ENCODE measurements at regions not wholly inside any gene's neighbourhood (a gene's known extent, or its start where the extent isn't known, plus 50 kb on each side); places are given as distances from the start of the nearest gene placed in this dataset.

DNA sequence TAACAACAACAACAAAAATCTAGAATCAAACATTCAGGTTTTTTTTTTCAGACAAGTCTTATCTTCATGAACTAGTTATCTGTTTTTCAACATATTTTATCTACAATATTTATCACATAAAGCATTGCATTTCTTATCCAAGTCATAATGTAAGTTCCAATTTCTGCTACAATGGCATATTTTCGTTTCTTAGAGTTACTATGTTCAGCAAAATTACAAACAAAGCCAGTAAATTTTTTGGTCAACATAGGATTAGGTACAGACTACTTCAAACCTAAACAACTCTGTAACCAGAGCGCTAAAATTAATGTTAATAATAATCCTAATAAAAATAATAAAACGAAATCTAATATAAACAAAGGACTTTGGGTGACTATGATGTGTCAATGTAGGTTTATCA is 165.4 kb upstream of the TACR3 start:
- ATAC-seq (ENCODE audit: insufficient read depth, low FRiP score) (no peak), DNase-seq (no peak)
- Histone ChIP-seq H3K36me3 (ENCODE audit: control insufficient read depth in 4 of 4, insufficient read depth in 4 of 4, low read length in 4 of 4) (no peaks in the 10 kb centered on the region), H3K27me3 (ENCODE audit: control insufficient read depth in 3 of 3, insufficient read depth in 3 of 3, low read length in 2 of 3) (no peaks in the 10 kb centered on the region), H3K4me3 (no peak overlapping the region), H3K9ac (ENCODE audit: insufficient read depth in 1 of 2, low read length in 2 of 2) (no peak overlapping the region), H3K9me3 (ENCODE audit: control insufficient read depth in 4 of 4, insufficient read depth in 3 of 4, low read length in 3 of 4) (no peaks in the 10 kb centered on the region), H3K27ac (ENCODE audit: low read depth in 1 of 2, low read length in 1 of 2) (no peak overlapping the region), H3K4me1 (ENCODE audit: control insufficient read depth in 5 of 5, insufficient read depth in 5 of 5, low read length in 5 of 5) (no peaks in the 10 kb centered on the region)
- 27 to 46% methylated on average over 3 of the region's 3 CpGs for WGBS, 2 donors
- TF ChIP-seq, protein P1, sequence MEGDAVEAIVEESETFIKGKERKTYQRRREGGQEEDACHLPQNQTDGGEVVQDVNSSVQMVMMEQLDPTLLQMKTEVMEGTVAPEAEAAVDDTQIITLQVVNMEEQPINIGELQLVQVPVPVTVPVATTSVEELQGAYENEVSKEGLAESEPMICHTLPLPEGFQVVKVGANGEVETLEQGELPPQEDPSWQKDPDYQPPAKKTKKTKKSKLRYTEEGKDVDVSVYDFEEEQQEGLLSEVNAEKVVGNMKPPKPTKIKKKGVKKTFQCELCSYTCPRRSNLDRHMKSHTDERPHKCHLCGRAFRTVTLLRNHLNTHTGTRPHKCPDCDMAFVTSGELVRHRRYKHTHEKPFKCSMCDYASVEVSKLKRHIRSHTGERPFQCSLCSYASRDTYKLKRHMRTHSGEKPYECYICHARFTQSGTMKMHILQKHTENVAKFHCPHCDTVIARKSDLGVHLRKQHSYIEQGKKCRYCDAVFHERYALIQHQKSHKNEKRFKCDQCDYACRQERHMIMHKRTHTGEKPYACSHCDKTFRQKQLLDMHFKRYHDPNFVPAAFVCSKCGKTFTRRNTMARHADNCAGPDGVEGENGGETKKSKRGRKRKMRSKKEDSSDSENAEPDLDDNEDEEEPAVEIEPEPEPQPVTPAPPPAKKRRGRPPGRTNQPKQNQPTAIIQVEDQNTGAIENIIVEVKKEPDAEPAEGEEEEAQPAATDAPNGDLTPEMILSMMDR (IDR thresholded peaks at IDR 0.05; ENCODE audit: control extremely low read depth, extremely low read depth) = no peak

DNA sequence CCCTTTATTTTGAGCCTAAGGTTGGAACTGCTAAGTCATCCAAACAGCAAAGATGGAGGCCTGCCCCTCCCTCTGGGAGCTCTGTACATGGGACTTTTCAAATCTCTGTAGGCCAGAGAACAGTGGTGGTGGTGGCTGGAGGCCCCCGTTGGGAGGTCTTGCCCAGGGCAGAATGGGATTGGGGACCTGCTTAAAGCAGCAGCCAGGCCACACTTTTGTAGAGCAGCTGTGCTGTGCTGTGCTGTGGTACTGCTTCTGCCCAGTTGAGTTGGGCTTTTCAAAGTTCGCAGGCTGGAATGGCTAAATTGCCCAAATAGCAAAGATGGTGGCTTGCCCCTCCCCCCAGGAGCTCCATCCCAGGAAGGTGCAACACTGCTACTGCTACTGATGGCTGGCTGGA is 147.5 kb upstream of the TACR3 start:
- Histone ChIP-seq H3K27me3 (ENCODE audit: control insufficient read depth in 3 of 3, insufficient read depth in 3 of 3, low read length in 2 of 3) (no peaks in the 10 kb centered on the region), H3K9ac (ENCODE audit: insufficient read depth in 1 of 2, low read length in 2 of 2) (no peak overlapping the region), H3K27ac (ENCODE audit: low read depth in 1 of 2, low read length in 1 of 2) (no peak overlapping the region), H3K36me3 (ENCODE audit: control insufficient read depth in 4 of 4, insufficient read depth in 4 of 4, low read length in 4 of 4) (no peaks in the 10 kb centered on the region), H3K4me1 (ENCODE audit: control insufficient read depth in 5 of 5, insufficient read depth in 5 of 5, low read length in 5 of 5) (no peaks in the 10 kb centered on the region), H3K4me3 (no peak overlapping the region), H3K9me3 (ENCODE audit: control insufficient read depth in 4 of 4, insufficient read depth in 3 of 4, low read length in 3 of 4) (peaks cover 0 to 4% (median 0%) of the 10 kb centered on the region in 4 donors)
- no peak for ATAC-seq (ENCODE audit: insufficient read depth, low FRiP score)
- no peak for DNase-seq
- TF ChIP-seq, protein P1 (IDR thresholded peaks at IDR 0.05; ENCODE audit: control extremely low read depth, extremely low read depth) = no peak
- WGBS, 2 donors = 82 to 86% methylated on average over 2 of the region's 2 CpGs

DNA sequence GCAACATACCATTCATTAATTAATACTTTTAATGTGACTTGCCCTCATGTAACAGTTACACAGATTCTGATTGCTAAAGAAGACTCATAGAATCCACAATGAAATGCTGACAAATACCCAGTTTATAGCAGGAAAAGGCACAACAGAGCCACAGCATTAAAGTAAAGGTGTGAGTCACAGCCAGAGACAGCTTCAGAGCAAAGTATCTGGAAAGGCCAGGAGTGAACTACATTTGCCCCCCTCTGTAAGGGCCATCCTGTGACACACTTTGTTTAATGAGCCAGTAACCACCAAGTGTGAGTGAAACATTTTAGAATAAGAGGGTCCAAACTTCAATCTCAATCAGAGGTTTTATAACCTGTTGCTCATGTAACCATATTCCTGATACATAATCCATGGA is 133.8 kb upstream of the TACR3 start:
- no peaks in the 10 kb centered on the region for H3K4me1 ChIP-seq (ENCODE audit: control insufficient read depth in 5 of 5, insufficient read depth in 5 of 5, low read length in 5 of 5)
- ATAC-seq (ENCODE audit: insufficient read depth, low FRiP score) = no peak
- no peak overlapping the region for H3K27ac ChIP-seq (ENCODE audit: low read depth in 1 of 2, low read length in 1 of 2)
- no peaks in the 10 kb centered on the region for H3K27me3 ChIP-seq (ENCODE audit: control insufficient read depth in 3 of 3, insufficient read depth in 3 of 3, low read length in 2 of 3)
- H3K9me3 ChIP-seq (ENCODE audit: control insufficient read depth in 4 of 4, insufficient read depth in 3 of 4, low read length in 3 of 4) = no peaks in the 10 kb centered on the region
- H3K9ac ChIP-seq (ENCODE audit: insufficient read depth in 1 of 2, low read length in 2 of 2) = no peak overlapping the region
- no peak overlapping the region for H3K4me3 ChIP-seq
- TF ChIP-seq, protein P1 (IDR thresholded peaks at IDR 0.05; ENCODE audit: control extremely low read depth, extremely low read depth) = no peak
- no peaks in the 10 kb centered on the region for H3K36me3 ChIP-seq (ENCODE audit: control insufficient read depth in 4 of 4, insufficient read depth in 4 of 4, low read length in 4 of 4)
- no peak for DNase-seq

DNA sequence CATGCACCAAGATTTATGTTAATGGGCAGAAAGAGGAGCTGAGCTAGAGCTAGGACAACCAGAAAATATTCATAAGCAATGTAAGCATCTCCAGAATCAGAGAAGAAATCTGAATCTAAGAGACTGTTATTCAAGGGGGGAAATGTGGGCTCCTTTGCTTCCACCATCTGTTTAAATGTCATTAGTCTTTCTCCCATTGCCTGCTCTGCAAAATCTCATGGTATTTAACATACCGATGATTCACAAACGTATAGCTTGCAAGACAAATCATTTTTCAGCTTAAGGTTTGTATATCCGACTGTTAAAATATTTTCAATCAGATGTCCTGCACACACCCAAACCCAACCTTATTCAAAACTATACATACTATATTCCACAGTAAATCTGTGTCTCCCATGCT is 133.4 kb upstream of the TACR3 start:
- Histone ChIP-seq H3K9ac (ENCODE audit: insufficient read depth in 1 of 2, low read length in 2 of 2) (no peak overlapping the region), H3K27me3 (ENCODE audit: control insufficient read depth in 3 of 3, insufficient read depth in 3 of 3, low read length in 2 of 3) (no peaks in the 10 kb centered on the region), H3K4me1 (ENCODE audit: control insufficient read depth in 5 of 5, insufficient read depth in 5 of 5, low read length in 5 of 5) (no peaks in the 10 kb centered on the region), H3K36me3 (ENCODE audit: control insufficient read depth in 4 of 4, insufficient read depth in 4 of 4, low read length in 4 of 4) (no peaks in the 10 kb centered on the region), H3K9me3 (ENCODE audit: control insufficient read depth in 4 of 4, insufficient read depth in 3 of 4, low read length in 3 of 4) (no peaks in the 10 kb centered on the region), H3K27ac (ENCODE audit: low read depth in 1 of 2, low read length in 1 of 2) (no peak overlapping the region), H3K4me3 (no peak overlapping the region)
- TF ChIP-seq, protein P1 (IDR thresholded peaks at IDR 0.05; ENCODE audit: control extremely low read depth, extremely low read depth) = no peak
- WGBS, 2 donors = 89 to 93% methylated on average over 3 of the region's 3 CpGs
- ATAC-seq (ENCODE audit: insufficient read depth, low FRiP score) (no peak), DNase-seq (no peak)
